Karpas-422 (cell line): ENCODE measurements at regions not wholly inside any gene's neighbourhood (a gene's known extent, or its start where the extent isn't known, plus 50 kb on each side); places are given as distances from the start of the nearest gene placed in this dataset.

Source experiments
- DNase-seq: peaks from one replicate; pipeline ENCODE4 v3.0.0-alpha.2; 2015
- H2AFZ ChIP-seq: fragments of 200-600 bp; sonication (generic); 2 replicates; pipeline ENCODE4 v1.6.1; 2014; ENCODE audit warnings: antibody characterized with exemption, low read length, mixed read lengths
- H3K27ac ChIP-seq: fragments of 200-600 bp; sonication (generic); 2 replicates; pipeline ENCODE4 v1.5.1; 2014; ENCODE audit warnings: mild to moderate bottlenecking, low read length, moderate library complexity
- H3K27me3 ChIP-seq: fragments of 200-600 bp; sonication (generic); 2 replicates; pipeline ENCODE4 v1.6.1; 2014; ENCODE audit warnings: low read length, mixed read lengths
- H3K36me3 ChIP-seq: fragments of 200-600 bp; sonication (generic); 2 replicates; pipeline ENCODE4 v1.6.1; 2014; ENCODE audit warnings: low read length, mixed read lengths; ENCODE audit not compliant: insufficient read depth
- H3K4me1 ChIP-seq: fragments of 200-600 bp; sonication (generic); 2 replicates; pipeline ENCODE4 v1.6.1; 2014; ENCODE audit warnings: mild to moderate bottlenecking, low read length, mixed read lengths
- H3K4me2 ChIP-seq: fragments of 200-600 bp; sonication (generic); 2 replicates; pipeline ENCODE4 v1.6.1; 2014; ENCODE audit warnings: low read length, low read depth, mild to moderate bottlenecking; ENCODE audit not compliant: poor library complexity, severe bottlenecking
- H3K4me3 ChIP-seq: fragments of 200-600 bp; sonication (generic); 2 replicates; pipeline ENCODE4 v1.5.1; 2014; ENCODE audit warnings: mild to moderate bottlenecking, antibody characterized with exemption, low read length, mixed read lengths
- H3K79me2 ChIP-seq: fragments of 200-600 bp; sonication (generic); 2 replicates; pipeline ENCODE4 v1.6.1; 2014; ENCODE audit warnings: mild to moderate bottlenecking, low read length, mixed read lengths
- H3K9ac ChIP-seq: fragments of 200-600 bp; sonication (generic); 2 replicates; pipeline ENCODE4 v1.6.0; 2014; ENCODE audit warnings: low read length
- H3K9me2 ChIP-seq: fragments of 200-600 bp; sonication (generic), shearing (Covaris generic); replicated peaks from 2 replicates; pipeline ENCODE4 v1.6.0; 2014; ENCODE audit warnings: mild to moderate bottlenecking, low read length, moderate library complexity; ENCODE audit not compliant: insufficient read depth
- H3K9me3 ChIP-seq: fragments of 300-700, 200-600 bp; sonication (generic); 2 replicates; pipeline ENCODE4 v1.6.1; 2014; ENCODE audit warnings: low read length, mixed read lengths
- H4K20me1 ChIP-seq: fragments of 200-600 bp; sonication (generic); 2 replicates; pipeline ENCODE4 v1.6.1; 2014; ENCODE audit warnings: mild to moderate bottlenecking, antibody characterized with exemption, low read length, low read depth; ENCODE audit not compliant: insufficient read depth

DNA sequence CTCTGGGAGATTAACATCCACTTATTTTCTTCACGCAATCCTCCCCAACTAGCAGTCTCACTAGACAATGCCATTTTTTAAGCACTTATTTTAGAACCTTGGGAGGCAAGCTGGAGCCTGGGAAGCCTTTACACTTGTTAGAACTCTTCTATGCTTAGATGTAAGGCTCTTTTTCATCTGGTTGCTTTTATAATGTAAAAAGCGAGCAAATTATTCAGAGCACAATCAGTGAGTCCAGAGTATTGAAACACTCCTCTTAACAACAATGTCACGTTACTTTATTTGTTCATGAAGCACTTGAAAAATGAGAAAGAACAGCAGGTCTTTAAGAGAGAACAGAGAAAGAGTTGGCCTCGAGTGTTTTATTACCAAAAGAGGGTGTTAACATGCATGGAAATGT is 84.1 kb upstream of the SLC8A1 start:
- no peaks in the 10 kb centered on the region for H3K9me2 ChIP-seq
- H3K9me3 ChIP-seq, result no peaks in the 10 kb centered on the region
- H2AFZ ChIP-seq, result no peak overlapping the region
- no peak overlapping the region for H3K9ac ChIP-seq
- no peaks in the 10 kb centered on the region for H4K20me1 ChIP-seq
- no peak overlapping the region for H3K4me2 ChIP-seq
- no peak overlapping the region for H3K27ac ChIP-seq
- H3K4me1 ChIP-seq, result no peaks in the 10 kb centered on the region
- DNase-seq, result no peak
- no peaks in the 10 kb centered on the region for H3K27me3 ChIP-seq
- no peak overlapping the region for H3K4me3 ChIP-seq
- no peaks in the 10 kb centered on the region for H3K36me3 ChIP-seq
- H3K79me2 ChIP-seq, result no peaks in the 10 kb centered on the region

DNA sequence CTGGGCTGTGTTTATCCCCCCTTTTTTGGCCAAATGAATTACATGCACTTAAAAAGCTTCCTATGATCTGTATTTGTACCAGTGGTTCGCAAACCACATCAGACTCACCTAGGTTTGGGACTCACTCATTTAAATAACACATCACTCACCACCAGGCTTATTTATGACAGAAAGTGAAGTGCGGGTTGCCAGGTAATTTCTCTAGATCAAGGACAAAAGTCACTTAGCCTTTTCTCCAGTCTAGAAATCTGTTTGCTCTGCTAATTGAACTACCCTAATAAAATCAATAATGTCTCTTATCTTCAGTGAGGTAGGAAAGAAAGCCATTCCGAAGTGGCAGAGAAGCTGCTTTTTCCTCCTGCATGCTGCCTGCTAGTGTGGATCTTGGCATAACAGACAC is 88.1 kb upstream of the SLC8A1 start:
- no peaks in the 10 kb centered on the region for H3K4me1 ChIP-seq
- no peak overlapping the region for H2AFZ ChIP-seq
- H3K36me3 ChIP-seq, result no peaks in the 10 kb centered on the region
- peak; percentile 19 for DNase-seq
- H3K79me2 ChIP-seq, result no peaks in the 10 kb centered on the region
- no peaks in the 10 kb centered on the region for H4K20me1 ChIP-seq
- H3K27me3 ChIP-seq, result no peaks in the 10 kb centered on the region
- no peak overlapping the region for H3K4me2 ChIP-seq
- no peak overlapping the region for H3K27ac ChIP-seq
- H3K9ac ChIP-seq, result no peak overlapping the region
- H3K4me3 ChIP-seq, result no peak overlapping the region
- H3K9me2 ChIP-seq, result no peaks in the 10 kb centered on the region
- H3K9me3 ChIP-seq, result no peaks in the 10 kb centered on the region

GRCh38 chr2:40543381-40543780 is 91.5 kb upstream of the SLC8A1 start:
- Histone ChIP-seq H3K9me3 (no peaks in the 10 kb centered on the region), H3K36me3 (no peaks in the 10 kb centered on the region), H4K20me1 (no peaks in the 10 kb centered on the region), H3K4me3 (no peak overlapping the region), H3K9ac (no peak overlapping the region), H3K79me2 (no peaks in the 10 kb centered on the region), H3K4me2 (no peak overlapping the region), H3K4me1 (no peaks in the 10 kb centered on the region), H3K27ac (no peak overlapping the region), H3K9me2 (no peaks in the 10 kb centered on the region), H2AFZ (no peak overlapping the region), H3K27me3 (no peaks in the 10 kb centered on the region)
- no peak for DNase-seq

GRCh38 chr2:40544072-40544471 is 92.2 kb upstream of the SLC8A1 start:
- Histone ChIP-seq H3K4me3 (no peak overlapping the region), H3K4me1 (no peaks in the 10 kb centered on the region), H3K9ac (no peak overlapping the region), H2AFZ (no peak overlapping the region), H3K27ac (no peak overlapping the region), H4K20me1 (no peaks in the 10 kb centered on the region), H3K4me2 (no peak overlapping the region), H3K27me3 (no peaks in the 10 kb centered on the region), H3K79me2 (no peaks in the 10 kb centered on the region), H3K9me3 (no peaks in the 10 kb centered on the region), H3K36me3 (no peaks in the 10 kb centered on the region), H3K9me2 (no peaks in the 10 kb centered on the region)
- no peak for DNase-seq

- H3K4me3 ChIP-seq, result no peak overlapping the region
- no peak for DNase-seq
- H3K79me2 ChIP-seq, result no peaks in the 10 kb centered on the region
- H3K27ac ChIP-seq, result no peak overlapping the region
- no peaks in the 10 kb centered on the region for H3K9me3 ChIP-seq
- H3K4me2 ChIP-seq, result no peak overlapping the region
- H4K20me1 ChIP-seq, result no peaks in the 10 kb centered on the region
- no peaks in the 10 kb centered on the region for H3K27me3 ChIP-seq
- no peak overlapping the region for H3K9ac ChIP-seq
- no peaks in the 10 kb centered on the region for H3K9me2 ChIP-seq
- no peak overlapping the region for H2AFZ ChIP-seq
- no peaks in the 10 kb centered on the region for H3K36me3 ChIP-seq
- no peaks in the 10 kb centered on the region for H3K4me1 ChIP-seq
These were observed 93.8 kb upstream of the SLC8A1 start for GRCh38 chr2:40545645-40546044.

DNA sequence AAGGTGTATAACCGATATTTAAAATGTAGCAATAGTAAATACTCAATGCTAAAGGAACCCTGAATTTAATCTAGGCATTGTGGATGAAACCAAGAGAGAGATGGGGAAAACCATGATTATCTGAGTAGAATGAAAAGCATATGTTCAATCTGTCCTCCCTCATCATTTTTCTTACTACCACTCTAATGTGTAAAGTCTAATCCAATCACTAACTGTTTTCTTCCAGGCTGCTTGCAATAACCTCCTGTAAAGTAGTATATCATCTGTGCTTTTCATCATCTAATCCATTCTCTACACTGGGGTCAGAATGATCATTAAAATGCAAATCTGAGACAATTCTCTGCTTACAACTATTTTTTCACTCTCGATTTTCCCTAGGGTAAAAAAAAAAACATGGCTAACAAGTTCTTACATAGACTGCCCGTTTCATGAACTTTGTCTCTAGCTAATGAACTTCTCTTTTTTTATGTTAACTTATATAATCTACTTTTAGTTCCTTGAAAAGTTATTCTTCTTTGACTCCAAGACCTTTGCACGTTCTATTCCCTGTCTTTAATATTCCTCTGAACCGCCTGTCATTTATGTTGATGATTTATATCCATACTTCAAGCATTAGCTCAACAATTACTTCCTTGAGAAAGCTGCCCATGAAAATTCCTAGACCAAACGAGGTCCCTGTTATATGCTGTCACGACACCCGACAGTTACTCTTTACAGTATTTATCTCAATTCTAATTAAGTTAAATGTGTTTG is 94.7 kb upstream of the SLC8A1 start:
- Histone ChIP-seq H3K9ac (no peak overlapping the region), H3K27ac (no peak overlapping the region), H4K20me1 (no peaks in the 10 kb centered on the region), H3K4me1 (no peaks in the 10 kb centered on the region), H3K27me3 (no peaks in the 10 kb centered on the region), H3K4me3 (no peak overlapping the region), H3K9me3 (no peaks in the 10 kb centered on the region), H3K4me2 (no peak overlapping the region), H3K9me2 (no peaks in the 10 kb centered on the region), H3K79me2 (no peaks in the 10 kb centered on the region), H2AFZ (no peak overlapping the region), H3K36me3 (no peaks in the 10 kb centered on the region)
- DNase-seq, result peak; percentile 33

DNA sequence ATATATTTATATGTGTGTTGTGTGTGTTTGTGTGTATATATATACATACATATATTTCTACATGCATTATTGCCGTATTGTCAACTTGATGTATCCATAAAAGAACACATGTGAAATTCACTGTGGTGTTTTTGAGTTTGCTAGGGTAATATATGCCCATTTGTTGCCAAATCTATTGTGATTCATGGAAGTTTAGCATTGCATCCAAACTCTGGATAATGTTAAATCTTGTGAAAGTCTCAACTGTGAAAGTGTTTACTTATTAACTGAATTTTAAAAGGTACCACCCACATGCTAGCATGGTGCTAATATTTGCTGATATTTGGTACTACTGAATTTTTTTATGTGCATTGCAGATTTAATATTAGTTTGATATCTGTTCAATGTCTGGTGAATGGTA is 96.6 kb upstream of the SLC8A1 start:
- Histone ChIP-seq H3K4me2 (no peak overlapping the region), H3K4me3 (no peak overlapping the region), H3K9ac (no peak overlapping the region), H3K9me3 (no peaks in the 10 kb centered on the region), H3K9me2 (no peaks in the 10 kb centered on the region), H2AFZ (no peak overlapping the region), H3K4me1 (no peaks in the 10 kb centered on the region), H3K79me2 (no peaks in the 10 kb centered on the region), H4K20me1 (no peaks in the 10 kb centered on the region), H3K36me3 (no peaks in the 10 kb centered on the region), H3K27ac (no peak overlapping the region), H3K27me3 (no peaks in the 10 kb centered on the region)
- DNase-seq, result no peak

DNA sequence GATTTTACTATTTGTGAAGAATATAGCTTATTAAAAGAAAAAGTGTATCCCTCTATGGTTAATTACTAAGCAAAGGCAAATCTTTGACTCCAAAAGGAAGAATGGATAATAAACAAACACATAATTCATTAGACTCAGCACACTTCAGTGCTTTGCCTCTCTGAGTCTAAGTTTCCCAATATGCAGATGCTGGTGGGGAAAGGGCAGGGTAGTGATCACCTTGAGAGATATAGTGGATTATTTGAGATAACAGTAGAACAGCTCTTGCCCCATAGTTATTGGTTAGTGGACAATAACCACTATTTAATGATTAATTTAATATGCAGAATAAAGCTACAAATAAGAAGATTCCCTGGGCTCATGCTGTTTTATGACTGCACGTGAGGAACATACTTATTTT is 98.2 kb upstream of the SLC8A1 start:
- H3K27me3 ChIP-seq, result no peaks in the 10 kb centered on the region
- no peak overlapping the region for H3K9ac ChIP-seq
- H3K79me2 ChIP-seq, result no peaks in the 10 kb centered on the region
- H3K36me3 ChIP-seq, result no peaks in the 10 kb centered on the region
- no peak overlapping the region for H3K4me3 ChIP-seq
- no peaks in the 10 kb centered on the region for H3K9me2 ChIP-seq
- H3K9me3 ChIP-seq, result no peaks in the 10 kb centered on the region
- no peak for DNase-seq
- no peak overlapping the region for H3K27ac ChIP-seq
- H4K20me1 ChIP-seq, result no peaks in the 10 kb centered on the region
- no peak overlapping the region for H3K4me2 ChIP-seq
- no peaks in the 10 kb centered on the region for H3K4me1 ChIP-seq
- H2AFZ ChIP-seq, result no peak overlapping the region
